HFF-Myc (cell line): ENCODE measurements at regions not wholly inside any gene's neighbourhood (a gene's known extent, or its start where the extent isn't known, plus 50 kb on each side); places are given as distances from the start of the nearest gene placed in this dataset.

Source experiments
- DNase-seq: peaks from one replicate; pipeline ENCODE4 v3.0.0-alpha.2; 2011; ENCODE audit warnings: low read depth; ENCODE audit errors: extremely low read depth
- H3K4me3 ChIP-seq: replicated peaks from 2 replicates; pipeline ENCODE4 v1.5.1; 2011; ENCODE audit warnings: low read depth, mild to moderate bottlenecking, control low read depth, low read length
- TF ChIP-seq, protein P1 (sequence below): IDR thresholded peaks from 2 replicates; pipeline ENCODE4 v1.5.1; 2012; ENCODE audit warnings: mild to moderate bottlenecking, low read depth, low read length, control low read depth; ENCODE audit errors: missing control alignments

DNA sequence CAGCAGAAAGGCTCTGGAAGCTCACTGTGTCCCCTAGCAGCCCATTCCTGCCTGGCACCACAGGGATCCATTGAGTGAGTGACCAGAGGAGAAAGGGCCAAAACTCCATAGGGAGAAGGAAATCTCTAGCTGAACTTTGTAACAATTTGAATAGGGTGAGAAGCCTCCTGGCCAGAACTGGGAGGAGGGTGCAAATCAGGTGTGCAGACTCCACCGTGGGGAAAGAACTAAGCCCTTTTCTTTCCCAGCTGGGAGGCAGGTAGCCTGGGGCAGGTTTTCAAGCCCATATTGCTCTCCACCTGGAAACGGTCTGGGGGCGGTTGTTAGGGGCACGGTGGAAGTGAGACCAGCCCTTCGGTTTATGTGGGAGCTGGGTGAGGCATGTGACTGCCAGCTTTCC is 227.2 kb downstream of the SNCA start:
- no peak overlapping the region for H3K4me3 ChIP-seq
- TF ChIP-seq, protein P1, sequence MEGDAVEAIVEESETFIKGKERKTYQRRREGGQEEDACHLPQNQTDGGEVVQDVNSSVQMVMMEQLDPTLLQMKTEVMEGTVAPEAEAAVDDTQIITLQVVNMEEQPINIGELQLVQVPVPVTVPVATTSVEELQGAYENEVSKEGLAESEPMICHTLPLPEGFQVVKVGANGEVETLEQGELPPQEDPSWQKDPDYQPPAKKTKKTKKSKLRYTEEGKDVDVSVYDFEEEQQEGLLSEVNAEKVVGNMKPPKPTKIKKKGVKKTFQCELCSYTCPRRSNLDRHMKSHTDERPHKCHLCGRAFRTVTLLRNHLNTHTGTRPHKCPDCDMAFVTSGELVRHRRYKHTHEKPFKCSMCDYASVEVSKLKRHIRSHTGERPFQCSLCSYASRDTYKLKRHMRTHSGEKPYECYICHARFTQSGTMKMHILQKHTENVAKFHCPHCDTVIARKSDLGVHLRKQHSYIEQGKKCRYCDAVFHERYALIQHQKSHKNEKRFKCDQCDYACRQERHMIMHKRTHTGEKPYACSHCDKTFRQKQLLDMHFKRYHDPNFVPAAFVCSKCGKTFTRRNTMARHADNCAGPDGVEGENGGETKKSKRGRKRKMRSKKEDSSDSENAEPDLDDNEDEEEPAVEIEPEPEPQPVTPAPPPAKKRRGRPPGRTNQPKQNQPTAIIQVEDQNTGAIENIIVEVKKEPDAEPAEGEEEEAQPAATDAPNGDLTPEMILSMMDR: no peak

DNA sequence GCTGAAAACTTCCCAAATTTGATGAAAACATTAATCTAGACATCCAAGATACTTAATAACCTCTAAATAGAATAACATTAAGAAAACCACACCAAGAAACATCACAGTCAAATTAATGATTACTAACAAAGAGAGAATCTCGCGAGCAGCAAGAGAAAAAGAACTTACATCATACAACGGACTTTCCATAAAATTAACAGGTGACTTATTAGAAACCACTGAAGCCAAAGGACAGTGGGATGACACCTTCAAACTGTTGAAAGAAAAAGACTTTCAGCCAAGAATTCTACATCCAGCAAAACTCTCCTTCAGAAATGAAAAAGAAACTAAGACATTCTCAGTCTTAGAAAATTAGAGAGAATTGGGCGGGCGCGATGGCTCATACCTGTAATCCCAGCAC is 232.0 kb downstream of the SNCA start:
- no peak for DNase-seq
- TF ChIP-seq, protein P1: no peak
- no peak overlapping the region for H3K4me3 ChIP-seq

More for the DNA sequence above, 227.2 kb downstream of the SNCA start:
- no peak for DNase-seq

DNA sequence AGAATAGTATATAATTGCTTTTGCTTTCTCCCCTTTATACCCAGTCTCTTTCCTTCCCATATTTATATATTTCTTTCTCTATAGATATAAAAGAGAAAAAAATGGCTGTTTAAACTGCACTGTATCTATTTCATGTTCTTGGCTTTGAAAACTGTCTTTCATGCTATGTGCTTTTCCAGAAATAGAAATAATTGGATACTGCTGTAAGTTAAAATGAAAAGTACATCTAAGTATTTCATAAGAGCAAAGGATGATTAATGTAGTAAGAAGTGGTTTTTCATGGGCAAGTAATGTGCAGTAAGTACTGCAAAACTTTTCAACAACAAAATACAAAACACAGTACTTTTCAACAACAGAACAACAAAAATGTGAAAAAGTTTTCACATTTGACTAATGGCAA is 237.9 kb downstream of the SNCA start:
- DNase-seq: no peak
- no peak overlapping the region for H3K4me3 ChIP-seq
- TF ChIP-seq, protein P1: no peak

DNA sequence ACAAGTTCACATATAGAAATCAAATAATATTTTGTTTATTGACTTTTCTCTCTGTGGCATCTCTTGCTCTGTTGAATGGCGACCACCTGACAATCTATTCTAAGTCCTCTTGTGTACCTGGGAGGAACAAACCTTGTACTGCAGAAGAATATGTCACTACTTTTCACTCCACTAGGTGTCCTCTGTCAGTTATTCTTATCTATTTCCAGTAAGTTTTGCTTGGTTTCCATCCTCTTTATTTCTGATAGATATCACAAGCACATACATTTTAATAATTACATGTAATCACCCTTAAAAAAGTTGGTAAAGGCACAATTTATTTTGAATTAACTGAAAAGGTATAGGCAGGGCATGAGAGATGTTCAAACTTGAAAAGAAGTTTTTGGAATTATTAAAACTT is 238.4 kb downstream of the SNCA start:
- no peak overlapping the region for H3K4me3 ChIP-seq
- TF ChIP-seq, protein P1: no peak
- no peak for DNase-seq

DNA sequence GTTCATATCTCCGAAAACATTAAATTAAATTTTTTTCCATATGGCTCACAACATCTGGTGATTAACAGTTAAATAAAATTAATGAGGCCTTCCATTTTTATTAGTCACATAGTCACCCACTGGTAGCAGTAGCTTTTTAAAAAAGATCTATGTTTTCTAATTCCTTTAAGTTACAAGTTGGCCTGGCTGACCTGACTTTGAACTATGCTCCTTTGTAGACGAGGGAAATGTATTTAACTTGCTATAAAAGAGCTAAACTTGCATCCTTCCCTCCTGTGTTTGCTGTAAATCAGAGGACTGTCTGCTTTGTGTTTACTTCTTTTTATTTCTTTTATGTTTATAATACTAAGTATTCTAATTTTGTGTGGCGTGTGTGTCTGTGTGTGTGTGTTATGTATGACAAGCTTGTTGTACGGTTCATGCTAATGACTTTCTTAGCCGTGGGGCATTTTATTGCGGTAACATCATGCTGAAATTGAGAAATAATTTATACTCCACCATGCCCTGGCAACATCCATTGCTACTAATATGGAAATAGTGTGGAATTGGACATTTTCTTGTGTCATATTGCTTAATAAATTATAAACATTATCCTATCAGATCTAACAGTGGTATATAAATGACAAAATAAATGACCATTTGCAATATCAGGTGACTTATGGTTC is 241.7 kb downstream of the SNCA start:
- TF ChIP-seq, protein P1: no peak
- DNase-seq: no peak
- H3K4me3 ChIP-seq: no peak overlapping the region

DNA sequence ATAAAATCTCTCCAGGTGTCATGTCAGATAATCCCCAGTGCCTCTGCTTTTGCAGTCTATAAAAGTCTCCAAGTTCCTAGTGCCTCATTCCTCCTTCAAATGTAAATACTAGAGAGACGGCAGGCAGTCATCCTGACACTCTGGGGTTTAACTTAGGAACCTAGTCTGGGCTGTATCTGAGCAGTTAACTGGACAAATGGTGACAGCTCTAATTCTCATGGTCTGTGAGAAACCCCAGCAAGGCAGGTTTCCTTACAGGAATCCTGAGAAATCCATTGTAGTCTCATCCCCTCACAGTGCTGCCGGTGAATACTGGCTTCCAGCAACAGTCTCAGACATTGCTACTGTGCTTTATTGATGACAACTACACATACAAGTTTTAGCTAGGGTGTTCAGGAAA is 246.8 kb downstream of the SNCA start:
- DNase-seq: no peak
- H3K4me3 ChIP-seq: no peak overlapping the region
- TF ChIP-seq, protein P1: no peak

DNA sequence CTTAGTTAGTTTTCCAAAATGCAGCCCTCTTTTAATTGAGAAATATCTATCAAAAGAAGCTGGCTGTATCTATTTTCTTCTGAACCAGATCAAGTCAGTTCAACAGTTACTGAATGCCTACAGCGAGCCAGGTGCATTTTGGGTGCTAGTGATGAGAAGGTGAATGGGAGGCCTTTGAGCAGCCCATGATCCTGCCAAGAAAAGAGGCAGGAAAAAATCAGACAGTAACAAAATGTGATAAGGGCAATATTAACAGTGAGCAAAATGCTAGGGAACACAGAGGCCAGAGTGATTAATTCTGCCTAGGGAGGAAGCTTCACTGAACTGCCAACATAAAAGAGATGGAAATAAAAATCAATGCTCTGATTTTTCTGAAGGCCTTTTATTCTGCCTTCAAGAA is 248.5 kb downstream of the SNCA start:
- no peak for DNase-seq
- TF ChIP-seq, protein P1: no peak
- H3K4me3 ChIP-seq: no peak overlapping the region
